GM10248 (cell line): ENCODE measurements at regions not wholly inside any gene's neighbourhood (a gene's known extent, or its start where the extent isn't known, plus 50 kb on each side); places are given as distances from the start of the nearest gene placed in this dataset.

ENCODE experiments used
- CTCF ChIA-PET: fragments of 300-600 bp; sonication (Branson Sonifier 250); formaldehyde crosslinking; extraction: SDS; loops from one replicate; lab custom pipeline; 2021; ENCODE audit warnings: antibody characterized with exemption; lab: Yijun Ruan, JAX
- POLR2A ChIA-PET: fragments of 350-650 bp; sonication (Branson Sonifier 250); formaldehyde crosslinking; extraction: SDS; loops from one replicate; lab custom pipeline; 2020; ENCODE audit warnings: antibody characterized with exemption; lab: Yijun Ruan, JAX
- DNase-seq: peaks from one replicate; pipeline ENCODE4 v3.0.0; 2012; ENCODE audit errors: extremely low spot score
- CTCF ChIP-seq: IDR thresholded peaks from 2 replicates; pipeline ENCODE4 v1.5.1; 2012; ENCODE audit warnings: mild to moderate bottlenecking, low read depth; ENCODE audit errors: extremely low read depth, missing control alignments, control extremely low read depth

- DNase-seq: no peak
- CTCF ChIA-PET: no interaction called here
- POLR2A ChIA-PET: no interaction called here
- no peak for TF ChIP-seq CTCF
Observed at GRCh38 chr16:17947637-17948036, 388.9 kb downstream of the NPIPA8 start.

GRCh38 chr16:17947165-17947564 is 389.4 kb downstream of the NPIPA8 start:
- POLR2A ChIA-PET: no interaction called here
- TF ChIP-seq CTCF: no peak
- CTCF ChIA-PET: no interaction called here
- no peak for DNase-seq

GRCh38 chr16:17945080-17945601 is 391.4 kb downstream of the NPIPA8 start:
- POLR2A ChIA-PET: no interaction called here
- CTCF ChIA-PET: interaction anchor here (0.8 kb wide), 1 partner anchor 26 kb away, joined by 4 read pairs; no protein-coding TSS in a partner anchor
- no peak for DNase-seq

GRCh38 chr16:17944345-17944744 is 392.2 kb downstream of the NPIPA8 start:
- DNase-seq: no peak
- ChIA-PET POLR2A (no interaction called here), CTCF (no interaction called here)
- TF ChIP-seq CTCF: no peak

More at GRCh38 chr16:17945080-17945601, 391.4 kb downstream of the NPIPA8 start:
- no peak for TF ChIP-seq CTCF

GRCh38 chr16:17942067-17942466 is 394.5 kb downstream of the NPIPA8 start:
- no peak for DNase-seq
- no peak for TF ChIP-seq CTCF
- ChIA-PET CTCF (no interaction called here), POLR2A (no interaction called here)

GRCh38 chr16:17940584-17941364 is 395.8 kb downstream of the NPIPA8 start:
- CTCF ChIA-PET: no interaction called here
- DNase-seq: no peak
- POLR2A ChIA-PET: no interaction called here

More at GRCh38 chr16:17940584-17941364, 395.8 kb downstream of the NPIPA8 start:
- TF ChIP-seq CTCF: no peak
